ENCODE measurements at regions not wholly inside any gene's neighbourhood (a gene's known extent, or its start where the extent isn't known, plus 50 kb on each side); places are given as distances from the start of the nearest gene placed in this dataset.
"Not testable (repeated sequence)": the region's sequence is repeated elsewhere in the genome, so short reads cannot be mapped to it uniquely, and the experiment has no call there.

DNA sequence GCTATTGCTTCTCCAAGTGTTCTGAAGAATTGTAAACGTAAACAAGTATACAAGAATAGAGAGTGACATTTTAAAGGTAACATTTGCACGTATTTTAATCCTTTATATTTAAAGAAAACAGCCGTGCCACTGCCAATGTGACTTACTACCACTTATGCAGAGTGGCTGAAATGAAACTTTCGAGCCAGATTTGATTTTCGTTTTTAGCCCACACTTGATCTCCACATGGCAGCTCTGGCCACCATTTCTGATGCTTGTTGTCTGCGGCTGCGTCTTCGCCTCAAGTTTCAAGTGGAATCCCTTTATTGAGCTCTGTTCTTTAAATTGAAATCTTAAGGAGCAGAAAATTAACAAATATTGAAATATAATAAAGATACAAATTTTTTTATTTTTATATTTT is 70.0 kb downstream of the ELAPOR2 start:
- H4K20me1 ChIP-seq (ENCODE audit: control insufficient read depth, extremely low read depth, insufficient read depth, low read length) = no peaks in the 10 kb centered on the region
- H3K27ac ChIP-seq (ENCODE audit: control insufficient read depth, insufficient read depth, low read length) = no peak overlapping the region
- H3K4me2 ChIP-seq (ENCODE audit: control insufficient read depth, extremely low read depth, insufficient read depth, low read depth, low read length) = no peak overlapping the region
- DNase-seq (ENCODE audit: low read depth, low spot score) (no peak), FAIRE-seq (no peak)
- H3K36me3 ChIP-seq (ENCODE audit: control insufficient read depth in 2 of 2, extremely low read depth in 1 of 2, insufficient read depth in 2 of 2, low read length in 2 of 2) = no peaks in the 10 kb centered on the region
- H3K9me3 ChIP-seq (ENCODE audit: control insufficient read depth, low read depth, low read length) = no peaks in the 10 kb centered on the region
- no peak overlapping the region for H2AFZ ChIP-seq (ENCODE audit: control insufficient read depth, low read length)
- no peaks in the 10 kb centered on the region for H3K9me1 ChIP-seq (ENCODE audit: control insufficient read depth, extremely low read depth, insufficient read depth, low read length)
- H3K4me1 ChIP-seq (ENCODE audit: control insufficient read depth, extremely low read depth, insufficient read depth, low read length) = no peaks in the 10 kb centered on the region
- no peak overlapping the region for H3K4me3 ChIP-seq (ENCODE audit: control insufficient read depth in 2 of 3, extremely low read depth in 1 of 3, insufficient read depth in 2 of 3, low read depth in 1 of 3, low read length in 3 of 3)
- no peaks in the 10 kb centered on the region for H3K79me2 ChIP-seq (ENCODE audit: control insufficient read depth, insufficient read depth, low read length)
- H3K27me3 ChIP-seq (ENCODE audit: control insufficient read depth, extremely low read depth, insufficient read depth, low read length) = no peaks in the 10 kb centered on the region
- no peak for TF ChIP-seq EZH2 (IDR thresholded peaks at IDR 0.05; ENCODE audit: low read length)
- TF ChIP-seq, protein P1, sequence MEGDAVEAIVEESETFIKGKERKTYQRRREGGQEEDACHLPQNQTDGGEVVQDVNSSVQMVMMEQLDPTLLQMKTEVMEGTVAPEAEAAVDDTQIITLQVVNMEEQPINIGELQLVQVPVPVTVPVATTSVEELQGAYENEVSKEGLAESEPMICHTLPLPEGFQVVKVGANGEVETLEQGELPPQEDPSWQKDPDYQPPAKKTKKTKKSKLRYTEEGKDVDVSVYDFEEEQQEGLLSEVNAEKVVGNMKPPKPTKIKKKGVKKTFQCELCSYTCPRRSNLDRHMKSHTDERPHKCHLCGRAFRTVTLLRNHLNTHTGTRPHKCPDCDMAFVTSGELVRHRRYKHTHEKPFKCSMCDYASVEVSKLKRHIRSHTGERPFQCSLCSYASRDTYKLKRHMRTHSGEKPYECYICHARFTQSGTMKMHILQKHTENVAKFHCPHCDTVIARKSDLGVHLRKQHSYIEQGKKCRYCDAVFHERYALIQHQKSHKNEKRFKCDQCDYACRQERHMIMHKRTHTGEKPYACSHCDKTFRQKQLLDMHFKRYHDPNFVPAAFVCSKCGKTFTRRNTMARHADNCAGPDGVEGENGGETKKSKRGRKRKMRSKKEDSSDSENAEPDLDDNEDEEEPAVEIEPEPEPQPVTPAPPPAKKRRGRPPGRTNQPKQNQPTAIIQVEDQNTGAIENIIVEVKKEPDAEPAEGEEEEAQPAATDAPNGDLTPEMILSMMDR (optimal IDR thresholded peaks at IDR 0.05 in 1 of 3, IDR thresholded peaks at IDR 0.05 in 1 of 3, conservative IDR thresholded peaks at IDR 0.05 in 1 of 3; ENCODE audit: extremely low read depth in 1 of 3, insufficient read depth in 2 of 3, low read length in 3 of 3) = no peak
- dilution Hi-C loops (cut with MboI; ENCODE audit: extremely low pct_ligation_motif_present, low sequenced_read_pairs) = no loop called here
- no peak overlapping the region for H3K9ac ChIP-seq (ENCODE audit: control insufficient read depth, extremely low read depth, insufficient read depth, low read length)

DNA sequence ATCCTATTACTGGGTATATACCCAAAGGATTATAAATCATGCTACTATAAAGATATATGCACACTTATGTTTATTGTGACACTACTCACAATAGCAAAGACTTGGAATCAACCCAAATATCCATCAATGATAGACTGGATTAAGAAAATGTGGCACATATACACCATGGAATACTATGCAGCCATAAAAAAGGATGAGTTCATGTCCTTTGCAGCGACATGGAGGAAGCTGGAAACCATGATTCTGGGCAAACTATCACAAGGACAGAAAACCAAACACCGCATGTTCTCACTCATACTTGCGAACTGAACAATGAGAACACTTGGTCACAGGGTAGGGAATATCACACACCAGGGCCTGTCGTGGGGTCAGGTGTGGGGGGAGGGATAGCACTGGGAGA is 71.6 kb downstream of the ELAPOR2 start:
- H3K27me3 ChIP-seq (ENCODE audit: control insufficient read depth, extremely low read depth, insufficient read depth, low read length); H3K79me2 ChIP-seq (ENCODE audit: control insufficient read depth, insufficient read depth, low read length); H3K4me2 ChIP-seq (ENCODE audit: control insufficient read depth, extremely low read depth, insufficient read depth, low read depth, low read length); H3K27ac ChIP-seq (ENCODE audit: control insufficient read depth, insufficient read depth, low read length); H3K4me1 ChIP-seq (ENCODE audit: control insufficient read depth, extremely low read depth, insufficient read depth, low read length); H3K9ac ChIP-seq (ENCODE audit: control insufficient read depth, extremely low read depth, insufficient read depth, low read length); H2AFZ ChIP-seq (ENCODE audit: control insufficient read depth, low read length); H4K20me1 ChIP-seq (ENCODE audit: control insufficient read depth, extremely low read depth, insufficient read depth, low read length); H3K9me1 ChIP-seq (ENCODE audit: control insufficient read depth, extremely low read depth, insufficient read depth, low read length); DNase-seq (ENCODE audit: low read depth, low spot score); dilution Hi-C loops (cut with MboI; ENCODE audit: extremely low pct_ligation_motif_present, low sequenced_read_pairs); H3K36me3 ChIP-seq (ENCODE audit: control insufficient read depth in 2 of 2, extremely low read depth in 1 of 2, insufficient read depth in 2 of 2, low read length in 2 of 2); H3K4me3 ChIP-seq (ENCODE audit: control insufficient read depth in 2 of 3, extremely low read depth in 1 of 3, insufficient read depth in 2 of 3, low read depth in 1 of 3, low read length in 3 of 3); H3K9me3 ChIP-seq (ENCODE audit: control insufficient read depth, low read depth, low read length); FAIRE-seq: not testable (repeated sequence)

DNA sequence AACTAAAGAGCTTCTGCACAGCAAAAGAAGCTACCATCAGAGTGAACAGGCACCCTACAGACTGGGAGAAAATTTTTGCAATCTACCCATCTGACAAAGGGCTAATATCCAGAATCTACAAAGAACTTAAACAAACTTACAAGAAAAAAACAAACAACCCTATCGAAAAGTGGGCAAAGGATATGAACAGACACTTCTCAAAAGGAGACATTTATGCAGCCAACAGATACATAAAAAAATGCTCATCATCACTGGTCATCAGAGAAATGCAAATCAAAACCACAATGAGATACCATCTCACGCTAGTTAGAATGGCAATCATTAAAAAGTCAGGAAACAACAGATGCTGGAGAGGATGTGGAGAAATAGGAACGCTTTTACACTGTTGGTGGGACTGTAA is 72.1 kb downstream of the ELAPOR2 start:
- H2AFZ ChIP-seq (ENCODE audit: control insufficient read depth, low read length); H4K20me1 ChIP-seq (ENCODE audit: control insufficient read depth, extremely low read depth, insufficient read depth, low read length); H3K9me3 ChIP-seq (ENCODE audit: control insufficient read depth, low read depth, low read length); H3K4me3 ChIP-seq (ENCODE audit: control insufficient read depth in 2 of 3, extremely low read depth in 1 of 3, insufficient read depth in 2 of 3, low read depth in 1 of 3, low read length in 3 of 3); H3K4me1 ChIP-seq (ENCODE audit: control insufficient read depth, extremely low read depth, insufficient read depth, low read length); FAIRE-seq; DNase-seq (ENCODE audit: low read depth, low spot score); dilution Hi-C loops (cut with MboI; ENCODE audit: extremely low pct_ligation_motif_present, low sequenced_read_pairs); H3K79me2 ChIP-seq (ENCODE audit: control insufficient read depth, insufficient read depth, low read length); H3K36me3 ChIP-seq (ENCODE audit: control insufficient read depth in 2 of 2, extremely low read depth in 1 of 2, insufficient read depth in 2 of 2, low read length in 2 of 2); H3K4me2 ChIP-seq (ENCODE audit: control insufficient read depth, extremely low read depth, insufficient read depth, low read depth, low read length); H3K9ac ChIP-seq (ENCODE audit: control insufficient read depth, extremely low read depth, insufficient read depth, low read length); H3K27me3 ChIP-seq (ENCODE audit: control insufficient read depth, extremely low read depth, insufficient read depth, low read length); H3K9me1 ChIP-seq (ENCODE audit: control insufficient read depth, extremely low read depth, insufficient read depth, low read length); H3K27ac ChIP-seq (ENCODE audit: control insufficient read depth, insufficient read depth, low read length): not testable (repeated sequence)

DNA sequence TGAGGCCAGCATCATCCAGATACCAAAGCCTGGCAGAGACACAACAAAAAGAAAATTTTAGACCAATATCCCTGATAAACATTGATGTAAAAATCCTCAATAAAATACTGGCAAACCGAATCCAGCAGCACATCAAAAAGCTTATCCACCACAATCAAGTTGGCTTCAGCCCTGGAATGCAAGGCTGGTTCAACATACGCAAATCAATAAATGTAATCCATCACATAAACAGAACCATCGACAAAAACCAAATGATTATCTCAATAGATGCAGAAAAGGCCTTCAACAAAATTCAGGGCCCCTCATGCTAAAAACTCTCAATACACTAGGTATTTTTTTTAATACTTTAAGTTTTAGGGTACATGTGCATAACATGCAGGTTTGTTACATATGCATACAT is 74.1 kb downstream of the ELAPOR2 start:
- H3K4me3 ChIP-seq (ENCODE audit: control insufficient read depth in 2 of 3, extremely low read depth in 1 of 3, insufficient read depth in 2 of 3, low read depth in 1 of 3, low read length in 3 of 3); H3K27ac ChIP-seq (ENCODE audit: control insufficient read depth, insufficient read depth, low read length); H3K4me1 ChIP-seq (ENCODE audit: control insufficient read depth, extremely low read depth, insufficient read depth, low read length); H4K20me1 ChIP-seq (ENCODE audit: control insufficient read depth, extremely low read depth, insufficient read depth, low read length); H3K9me1 ChIP-seq (ENCODE audit: control insufficient read depth, extremely low read depth, insufficient read depth, low read length); dilution Hi-C loops (cut with MboI; ENCODE audit: extremely low pct_ligation_motif_present, low sequenced_read_pairs); FAIRE-seq; H3K36me3 ChIP-seq (ENCODE audit: control insufficient read depth in 2 of 2, extremely low read depth in 1 of 2, insufficient read depth in 2 of 2, low read length in 2 of 2); H3K9ac ChIP-seq (ENCODE audit: control insufficient read depth, extremely low read depth, insufficient read depth, low read length); H3K27me3 ChIP-seq (ENCODE audit: control insufficient read depth, extremely low read depth, insufficient read depth, low read length); H3K4me2 ChIP-seq (ENCODE audit: control insufficient read depth, extremely low read depth, insufficient read depth, low read depth, low read length); H2AFZ ChIP-seq (ENCODE audit: control insufficient read depth, low read length); H3K79me2 ChIP-seq (ENCODE audit: control insufficient read depth, insufficient read depth, low read length); H3K9me3 ChIP-seq (ENCODE audit: control insufficient read depth, low read depth, low read length); DNase-seq (ENCODE audit: low read depth, low spot score): not testable (repeated sequence)
